GM12875 (cell line): ENCODE measurements at regions not wholly inside any gene's neighbourhood (a gene's known extent, or its start where the extent isn't known, plus 50 kb on each side); places are given as distances from the start of the nearest gene placed in this dataset.

Source experiments
- H3K4me3 ChIP-seq: one replicate; pipeline ENCODE4 v1.5.1; 2011; ENCODE audit warnings: low read depth, low read length, control low read depth
- TF ChIP-seq, protein P1 (sequence below): IDR thresholded peaks from 2 replicates; pipeline ENCODE4 v1.5.1; 2011; ENCODE audit warnings: low read depth, mild to moderate bottlenecking, control low read depth, inconsistent platforms, low read length, moderate library complexity, borderline replicate concordance; ENCODE audit not compliant: insufficient read depth

DNA sequence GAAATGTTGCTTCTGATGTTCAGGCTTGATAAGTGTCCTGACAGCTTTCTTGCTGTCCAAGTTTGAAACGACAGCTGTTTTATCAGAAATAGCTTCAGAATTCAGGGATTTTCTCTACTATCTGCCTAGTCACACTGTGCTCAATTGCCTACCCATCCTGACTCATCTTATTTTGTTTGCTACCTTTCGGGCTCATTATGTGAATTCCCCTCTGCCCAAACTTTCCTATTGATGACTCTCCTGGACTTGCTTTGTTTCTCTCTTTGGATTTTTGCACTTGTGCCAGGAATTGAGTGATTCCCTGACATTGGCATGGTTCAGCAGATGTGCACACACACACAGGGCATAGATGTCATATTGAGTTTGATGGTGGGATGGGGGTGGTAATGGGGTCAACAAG lies 1052.6 kb upstream of the PIK3C3 start:
- TF ChIP-seq, protein P1, sequence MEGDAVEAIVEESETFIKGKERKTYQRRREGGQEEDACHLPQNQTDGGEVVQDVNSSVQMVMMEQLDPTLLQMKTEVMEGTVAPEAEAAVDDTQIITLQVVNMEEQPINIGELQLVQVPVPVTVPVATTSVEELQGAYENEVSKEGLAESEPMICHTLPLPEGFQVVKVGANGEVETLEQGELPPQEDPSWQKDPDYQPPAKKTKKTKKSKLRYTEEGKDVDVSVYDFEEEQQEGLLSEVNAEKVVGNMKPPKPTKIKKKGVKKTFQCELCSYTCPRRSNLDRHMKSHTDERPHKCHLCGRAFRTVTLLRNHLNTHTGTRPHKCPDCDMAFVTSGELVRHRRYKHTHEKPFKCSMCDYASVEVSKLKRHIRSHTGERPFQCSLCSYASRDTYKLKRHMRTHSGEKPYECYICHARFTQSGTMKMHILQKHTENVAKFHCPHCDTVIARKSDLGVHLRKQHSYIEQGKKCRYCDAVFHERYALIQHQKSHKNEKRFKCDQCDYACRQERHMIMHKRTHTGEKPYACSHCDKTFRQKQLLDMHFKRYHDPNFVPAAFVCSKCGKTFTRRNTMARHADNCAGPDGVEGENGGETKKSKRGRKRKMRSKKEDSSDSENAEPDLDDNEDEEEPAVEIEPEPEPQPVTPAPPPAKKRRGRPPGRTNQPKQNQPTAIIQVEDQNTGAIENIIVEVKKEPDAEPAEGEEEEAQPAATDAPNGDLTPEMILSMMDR, result no peak
- H3K4me3 ChIP-seq, result no peak overlapping the region

- no peak overlapping the region for H3K4me3 ChIP-seq
- TF ChIP-seq, protein P1, result no peak
Observed at GRCh38 chr18:40897884-40898283, 1057.2 kb upstream of the PIK3C3 start.

DNA sequence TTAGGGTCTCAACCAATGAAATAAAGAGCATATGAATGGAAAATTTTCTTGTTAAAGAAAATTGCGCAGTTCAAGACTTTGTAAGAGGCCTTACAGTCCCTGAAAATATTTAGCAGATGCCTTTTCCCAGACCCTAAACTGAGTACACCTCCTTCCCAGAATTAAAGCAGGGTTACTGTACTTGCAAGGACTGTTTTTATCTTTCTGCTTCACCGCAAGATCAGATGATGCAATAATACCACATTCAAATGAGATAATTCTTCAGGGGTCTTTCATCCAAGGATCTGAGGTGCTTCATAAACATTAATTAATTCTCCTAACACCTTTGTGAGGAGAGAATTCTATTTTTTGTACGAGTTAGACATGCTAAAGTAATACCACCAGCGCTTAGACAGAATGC lies 1071.8 kb upstream of the PIK3C3 start:
- no peak overlapping the region for H3K4me3 ChIP-seq
- TF ChIP-seq, protein P1, result no peak

DNA sequence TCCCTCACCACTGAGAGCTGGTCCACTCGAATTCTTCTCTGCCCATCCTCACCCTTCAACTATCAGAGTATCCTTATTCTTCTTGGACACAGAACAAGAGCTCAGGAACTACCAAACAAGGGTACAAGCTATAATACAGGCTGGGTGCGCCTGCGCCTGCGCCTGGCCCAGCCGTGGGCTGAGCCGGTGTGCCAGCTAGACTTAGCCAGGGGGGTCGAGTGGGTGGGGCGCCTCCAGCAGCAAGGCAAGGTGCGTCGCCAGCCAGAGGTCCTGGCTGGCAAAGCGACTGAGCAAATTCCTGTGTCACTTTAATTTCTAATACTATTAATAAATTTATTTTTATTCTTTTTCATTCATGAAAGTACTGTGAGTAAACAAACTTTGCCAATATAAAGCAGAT lies 1072.6 kb upstream of the PIK3C3 start:
- TF ChIP-seq, protein P1, result no peak

GRCh38 chr18:40878371-40878770 lies 1076.7 kb upstream of the PIK3C3 start:
- no peak overlapping the region for H3K4me3 ChIP-seq
- TF ChIP-seq, protein P1, result no peak

More for the DNA sequence above, 1072.6 kb upstream of the PIK3C3 start:
- no peak overlapping the region for H3K4me3 ChIP-seq

GRCh38 chr18:40877096-40877495 lies 1077.9 kb upstream of the PIK3C3 start:
- TF ChIP-seq, protein P1, result no peak
- no peak overlapping the region for H3K4me3 ChIP-seq

GRCh38 chr18:40875101-40875615 lies 1079.9 kb upstream of the PIK3C3 start:
- TF ChIP-seq, protein P1, result no peak
- no peak overlapping the region for H3K4me3 ChIP-seq
